IMR-90 (cell line): ENCODE measurements at regions not wholly inside any gene's neighbourhood (a gene's known extent, or its start where the extent isn't known, plus 50 kb on each side); places are given as distances from the start of the nearest gene placed in this dataset.

ENCODE experiments used
- CEBPB ChIP-seq: IDR thresholded peaks from 2 replicates; pipeline ENCODE4 v1.6.1; 2012; ENCODE audit warnings: low read depth, low read length, improper control_type of control experiment
- POLR2A ChIP-seq: IDR thresholded peaks from 2 replicates; pipeline ENCODE4 v1.6.1; 2012; ENCODE audit warnings: mild to moderate bottlenecking, low read depth, low read length
- RAD21 ChIP-seq: IDR thresholded peaks from 2 replicates; pipeline ENCODE4 v1.6.1; 2012; ENCODE audit warnings: low read length, improper control_type of control experiment
- TF ChIP-seq, protein P1 (sequence below): conservative IDR thresholded peaks from 2 replicates; pipeline ENCODE4 v1.5.1; 2012; ENCODE audit warnings: mild to moderate bottlenecking, low read depth, low read length, improper control_type of control experiment
- TF ChIP-seq, protein P2 (sequence below): fragments of 150-350 bp; IDR thresholded peaks from 2 replicates; pipeline ENCODE4 v1.6.1; 2016; ENCODE audit warnings: low read depth, mild to moderate bottlenecking, low read length, moderate library complexity, borderline replicate concordance

DNA sequence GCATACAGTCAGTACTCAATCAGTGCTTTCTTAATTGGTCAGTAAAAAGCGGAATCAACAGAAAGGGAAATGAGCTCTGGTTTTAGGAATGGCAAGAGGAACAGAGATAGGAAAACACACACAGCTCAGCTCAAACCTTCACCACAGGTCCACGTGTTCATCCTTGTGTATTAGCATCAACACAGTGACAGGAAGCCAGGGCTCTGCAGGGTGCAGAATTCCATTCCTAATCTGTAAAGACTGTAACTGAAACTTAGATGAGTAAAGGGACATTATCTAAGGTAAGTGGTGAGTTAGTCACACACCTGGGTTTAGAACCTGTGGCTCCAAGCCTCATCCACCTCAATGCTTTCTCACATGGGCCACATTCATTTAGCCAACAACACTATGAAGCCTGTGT is 1242.2 kb upstream of the TMEM132C start:
- TF ChIP-seq CEBPB (no peak), POLR2A (no peak), RAD21 (no peak)
- TF ChIP-seq, protein P1, sequence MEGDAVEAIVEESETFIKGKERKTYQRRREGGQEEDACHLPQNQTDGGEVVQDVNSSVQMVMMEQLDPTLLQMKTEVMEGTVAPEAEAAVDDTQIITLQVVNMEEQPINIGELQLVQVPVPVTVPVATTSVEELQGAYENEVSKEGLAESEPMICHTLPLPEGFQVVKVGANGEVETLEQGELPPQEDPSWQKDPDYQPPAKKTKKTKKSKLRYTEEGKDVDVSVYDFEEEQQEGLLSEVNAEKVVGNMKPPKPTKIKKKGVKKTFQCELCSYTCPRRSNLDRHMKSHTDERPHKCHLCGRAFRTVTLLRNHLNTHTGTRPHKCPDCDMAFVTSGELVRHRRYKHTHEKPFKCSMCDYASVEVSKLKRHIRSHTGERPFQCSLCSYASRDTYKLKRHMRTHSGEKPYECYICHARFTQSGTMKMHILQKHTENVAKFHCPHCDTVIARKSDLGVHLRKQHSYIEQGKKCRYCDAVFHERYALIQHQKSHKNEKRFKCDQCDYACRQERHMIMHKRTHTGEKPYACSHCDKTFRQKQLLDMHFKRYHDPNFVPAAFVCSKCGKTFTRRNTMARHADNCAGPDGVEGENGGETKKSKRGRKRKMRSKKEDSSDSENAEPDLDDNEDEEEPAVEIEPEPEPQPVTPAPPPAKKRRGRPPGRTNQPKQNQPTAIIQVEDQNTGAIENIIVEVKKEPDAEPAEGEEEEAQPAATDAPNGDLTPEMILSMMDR, result no peak
- TF ChIP-seq, protein P2, sequence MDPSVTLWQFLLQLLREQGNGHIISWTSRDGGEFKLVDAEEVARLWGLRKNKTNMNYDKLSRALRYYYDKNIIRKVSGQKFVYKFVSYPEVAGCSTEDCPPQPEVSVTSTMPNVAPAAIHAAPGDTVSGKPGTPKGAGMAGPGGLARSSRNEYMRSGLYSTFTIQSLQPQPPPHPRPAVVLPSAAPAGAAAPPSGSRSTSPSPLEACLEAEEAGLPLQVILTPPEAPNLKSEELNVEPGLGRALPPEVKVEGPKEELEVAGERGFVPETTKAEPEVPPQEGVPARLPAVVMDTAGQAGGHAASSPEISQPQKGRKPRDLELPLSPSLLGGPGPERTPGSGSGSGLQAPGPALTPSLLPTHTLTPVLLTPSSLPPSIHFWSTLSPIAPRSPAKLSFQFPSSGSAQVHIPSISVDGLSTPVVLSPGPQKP, result no peak
